ENCODE measurements at regions not wholly inside any gene's neighbourhood (a gene's known extent, or its start where the extent isn't known, plus 50 kb on each side); places are given as distances from the start of the nearest gene placed in this dataset.

- no peaks in the 10 kb centered on the region for H3K27me3 ChIP-seq (ENCODE audit: control insufficient read depth in 3 of 3, insufficient read depth in 3 of 3, low read length in 2 of 3)
- no peak overlapping the region for H3K9ac ChIP-seq (ENCODE audit: insufficient read depth in 1 of 2, low read length in 2 of 2)
- WGBS, 2 donors: 92 to 95% methylated on average over 5 of the region's 5 CpGs
- no peak overlapping the region for H3K4me3 ChIP-seq
- H3K9me3 ChIP-seq (ENCODE audit: control insufficient read depth in 4 of 4, insufficient read depth in 3 of 4, low read length in 3 of 4): peaks cover 0 to 5% (median 0%) of the 10 kb centered on the region in 4 donors
- no peak for TF ChIP-seq CTCF (IDR thresholded peaks at IDR 0.05; ENCODE audit: control extremely low read depth, extremely low read depth)
- H3K36me3 ChIP-seq (ENCODE audit: control insufficient read depth in 4 of 4, insufficient read depth in 4 of 4, low read length in 4 of 4): no peaks in the 10 kb centered on the region
- ATAC-seq (ENCODE audit: insufficient read depth, low FRiP score) (no peak), DNase-seq (peak in 1 of 3 donors; percentile 14)
- no peaks in the 10 kb centered on the region for H3K4me1 ChIP-seq (ENCODE audit: control insufficient read depth in 5 of 5, insufficient read depth in 5 of 5, low read length in 5 of 5)
- H3K27ac ChIP-seq (ENCODE audit: low read depth in 1 of 2, low read length in 1 of 2): no peak overlapping the region
These were observed 76.4 kb upstream of the RMST start for GRCh38 chr12:97386133-97386581.

- H3K27me3 ChIP-seq (ENCODE audit: control insufficient read depth in 3 of 3, insufficient read depth in 3 of 3, low read length in 2 of 3): no peaks in the 10 kb centered on the region
- ATAC-seq (ENCODE audit: insufficient read depth, low FRiP score): no peak
These were observed 74.8 kb upstream of the RMST start for GRCh38 chr12:97387844-97388243.

GRCh38 chr12:97394657-97395056, 67.9 kb upstream of the RMST start:
- Histone ChIP-seq H3K27me3 (ENCODE audit: control insufficient read depth in 3 of 3, insufficient read depth in 3 of 3, low read length in 2 of 3) (no peaks in the 10 kb centered on the region), H3K4me3 (no peak overlapping the region), H3K9me3 (ENCODE audit: control insufficient read depth in 4 of 4, insufficient read depth in 3 of 4, low read length in 3 of 4) (no peaks in the 10 kb centered on the region), H3K9ac (ENCODE audit: insufficient read depth in 1 of 2, low read length in 2 of 2) (no peak overlapping the region), H3K27ac (ENCODE audit: low read depth in 1 of 2, low read length in 1 of 2) (no peak overlapping the region), H3K36me3 (ENCODE audit: control insufficient read depth in 4 of 4, insufficient read depth in 4 of 4, low read length in 4 of 4) (no peaks in the 10 kb centered on the region), H3K4me1 (ENCODE audit: control insufficient read depth in 5 of 5, insufficient read depth in 5 of 5, low read length in 5 of 5) (peaks cover 0 to 3% (median 0%) of the 10 kb centered on the region in 5 donors)
- DNase-seq: no peak
- TF ChIP-seq CTCF (IDR thresholded peaks at IDR 0.05; ENCODE audit: control extremely low read depth, extremely low read depth): no peak
- WGBS, 2 donors: 79 to 83% methylated on average over 3 of the region's 3 CpGs
- ATAC-seq (ENCODE audit: insufficient read depth, low FRiP score): no peak

More at GRCh38 chr12:97387844-97388243, 74.8 kb upstream of the RMST start:
- no peak overlapping the region for H3K27ac ChIP-seq (ENCODE audit: low read depth in 1 of 2, low read length in 1 of 2)
- no peak for TF ChIP-seq CTCF (IDR thresholded peaks at IDR 0.05; ENCODE audit: control extremely low read depth, extremely low read depth)
- DNase-seq: no peak
- H3K4me1 ChIP-seq (ENCODE audit: control insufficient read depth in 5 of 5, insufficient read depth in 5 of 5, low read length in 5 of 5): no peaks in the 10 kb centered on the region
- no peak overlapping the region for H3K4me3 ChIP-seq
- no peak overlapping the region for H3K9ac ChIP-seq (ENCODE audit: insufficient read depth in 1 of 2, low read length in 2 of 2)
- H3K9me3 ChIP-seq (ENCODE audit: control insufficient read depth in 4 of 4, insufficient read depth in 3 of 4, low read length in 3 of 4): peaks cover 0 to 2% (median 0%) of the 10 kb centered on the region in 4 donors
- 75 to 90% methylated on average over 2 of the region's 2 CpGs for WGBS, 2 donors
- no peaks in the 10 kb centered on the region for H3K36me3 ChIP-seq (ENCODE audit: control insufficient read depth in 4 of 4, insufficient read depth in 4 of 4, low read length in 4 of 4)

GRCh38 chr12:97397008-97397407, 65.6 kb upstream of the RMST start:
- Histone ChIP-seq H3K4me3 (no peak overlapping the region), H3K4me1 (ENCODE audit: control insufficient read depth in 5 of 5, insufficient read depth in 5 of 5, low read length in 5 of 5) (peaks cover 0 to 3% (median 0%) of the 10 kb centered on the region in 5 donors), H3K9me3 (ENCODE audit: control insufficient read depth in 4 of 4, insufficient read depth in 3 of 4, low read length in 3 of 4) (no peaks in the 10 kb centered on the region), H3K27ac (ENCODE audit: low read depth in 1 of 2, low read length in 1 of 2) (no peak overlapping the region), H3K9ac (ENCODE audit: insufficient read depth in 1 of 2, low read length in 2 of 2) (no peak overlapping the region), H3K36me3 (ENCODE audit: control insufficient read depth in 4 of 4, insufficient read depth in 4 of 4, low read length in 4 of 4) (no peaks in the 10 kb centered on the region), H3K27me3 (ENCODE audit: control insufficient read depth in 3 of 3, insufficient read depth in 3 of 3, low read length in 2 of 3) (no peaks in the 10 kb centered on the region)
- no peak for DNase-seq
- ATAC-seq (ENCODE audit: insufficient read depth, low FRiP score): no peak
- WGBS, 2 donors: 37 to 50% methylated on average over 4 of the region's 4 CpGs
- no peak for TF ChIP-seq CTCF (IDR thresholded peaks at IDR 0.05; ENCODE audit: control extremely low read depth, extremely low read depth)

Data from lung (tissue), 11 donors.